GM21786 (cell line): ENCODE measurements at regions not wholly inside any gene's neighbourhood (a gene's known extent, or its start where the extent isn't known, plus 50 kb on each side); places are given as distances from the start of the nearest gene placed in this dataset.

Source experiments
- ATAC-seq: cut with Tn5 transposase; IDR thresholded peaks from one replicate; pipeline ENCODE4 v1.9.1; 2021; ENCODE audit not compliant: unreplicated experiment

DNA sequence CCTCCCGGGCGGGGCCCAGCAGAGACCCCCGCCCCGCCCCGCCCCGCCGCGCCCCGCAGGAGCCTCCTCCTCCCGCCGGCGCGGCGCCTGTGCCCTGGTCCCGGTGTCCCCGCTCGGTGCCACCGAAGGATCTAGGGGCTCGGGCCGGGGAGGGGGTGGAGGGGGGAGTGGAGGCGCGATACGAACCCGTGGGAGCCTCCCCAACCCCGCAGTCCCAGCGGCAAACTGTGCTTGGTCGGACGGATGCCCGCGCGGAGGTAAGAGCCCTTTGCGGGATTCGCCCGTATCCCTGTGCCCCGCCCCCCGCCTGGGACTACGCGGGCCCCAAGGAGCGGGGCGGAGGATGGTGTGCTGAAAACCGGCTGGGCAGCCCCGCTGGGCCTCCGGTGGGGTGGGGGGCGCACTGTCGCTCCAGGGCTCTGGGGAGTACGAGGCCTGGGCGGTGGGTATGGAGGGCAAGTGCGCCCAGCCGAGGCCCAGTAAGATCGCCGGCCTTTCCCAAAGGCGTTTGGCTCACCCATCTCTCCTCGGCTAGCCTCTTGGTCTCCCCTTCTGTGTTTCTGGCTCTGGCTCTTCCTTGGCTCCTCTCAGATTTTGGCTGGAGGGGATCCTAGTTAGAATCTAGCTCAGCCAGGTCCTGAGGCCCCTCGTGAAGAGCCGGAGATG lies 65.6 kb upstream of the POLG start:
- ATAC-seq, result peak; percentile 21

DNA sequence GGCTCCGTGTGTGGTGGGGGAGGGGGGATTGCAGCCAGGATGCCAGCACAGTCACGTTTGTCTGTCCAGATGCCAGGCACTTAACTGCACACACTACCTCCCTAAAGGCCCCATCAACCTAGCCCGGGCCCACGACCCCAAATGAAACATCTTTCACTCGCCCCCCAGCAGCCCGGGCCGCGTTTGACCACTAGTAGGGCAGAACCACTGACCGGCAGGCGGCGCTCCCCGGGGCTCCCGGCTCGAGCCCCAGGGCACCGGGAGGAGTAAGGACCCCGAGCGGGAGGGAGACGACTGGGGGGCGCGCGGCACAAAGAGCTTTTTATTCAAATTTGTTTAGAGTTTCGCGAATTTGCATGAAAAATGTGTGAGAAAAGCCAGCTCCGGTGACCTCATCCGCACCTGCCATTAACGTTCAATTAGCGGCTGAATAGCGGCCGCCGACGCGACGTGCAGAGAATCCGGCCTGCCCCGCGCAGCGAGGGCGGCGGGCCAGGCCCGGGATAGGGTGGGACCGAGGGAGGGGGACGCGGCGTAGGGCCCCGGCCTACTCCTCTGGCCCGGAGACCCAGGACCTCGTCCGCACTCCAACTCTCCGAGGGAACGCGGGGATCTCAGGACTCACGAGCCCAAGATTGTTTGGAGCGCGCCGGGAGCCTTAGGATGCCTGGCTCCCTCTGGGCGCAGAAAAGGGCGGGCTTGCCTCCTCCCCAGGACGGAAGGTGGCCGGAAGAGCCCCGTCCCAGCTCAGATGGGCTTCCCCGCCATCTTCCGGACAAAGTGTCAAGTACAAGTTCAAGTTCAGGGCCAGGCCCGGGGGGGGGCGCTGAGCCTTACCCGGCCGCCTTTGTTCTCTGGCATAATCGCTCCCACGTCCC lies 64.9 kb upstream of the POLG start:
- ATAC-seq, result peak; percentile 71

DNA sequence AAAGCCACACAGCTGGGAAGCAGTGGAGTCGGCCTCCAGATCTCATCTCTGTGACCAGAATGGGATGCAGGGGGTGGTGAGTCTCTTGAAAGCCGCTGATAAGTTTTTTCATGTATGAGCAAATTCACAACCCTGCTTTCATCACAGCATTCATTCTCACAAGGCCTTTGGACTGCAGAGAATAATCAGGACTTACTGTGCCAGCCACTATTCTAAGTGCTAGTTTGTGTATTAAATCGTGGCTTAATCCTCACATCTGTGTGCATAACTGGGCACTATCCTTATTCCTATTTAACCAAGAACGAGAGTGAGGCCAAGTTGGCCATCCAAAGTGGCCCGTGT lies 64.2 kb upstream of the POLG start:
- no peak for ATAC-seq

DNA sequence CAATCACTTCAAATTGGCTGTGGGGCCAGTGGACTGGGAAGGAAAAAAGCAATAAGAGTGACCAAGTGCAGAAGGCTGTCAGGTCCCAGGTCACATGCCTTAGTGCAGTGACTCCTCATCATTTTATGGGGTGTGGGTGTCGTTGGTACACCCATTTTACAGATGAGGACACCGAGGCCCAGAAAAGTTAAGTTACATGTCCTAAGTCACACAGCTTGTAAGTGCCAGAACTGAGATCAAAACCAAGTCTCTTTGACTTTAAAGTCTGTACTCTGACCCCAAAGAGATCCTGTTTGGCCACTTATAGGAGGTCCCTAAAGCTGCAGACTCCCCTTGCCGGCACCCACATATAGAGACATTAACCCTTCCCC lies 63.0 kb upstream of the POLG start:
- ATAC-seq, result no peak

DNA sequence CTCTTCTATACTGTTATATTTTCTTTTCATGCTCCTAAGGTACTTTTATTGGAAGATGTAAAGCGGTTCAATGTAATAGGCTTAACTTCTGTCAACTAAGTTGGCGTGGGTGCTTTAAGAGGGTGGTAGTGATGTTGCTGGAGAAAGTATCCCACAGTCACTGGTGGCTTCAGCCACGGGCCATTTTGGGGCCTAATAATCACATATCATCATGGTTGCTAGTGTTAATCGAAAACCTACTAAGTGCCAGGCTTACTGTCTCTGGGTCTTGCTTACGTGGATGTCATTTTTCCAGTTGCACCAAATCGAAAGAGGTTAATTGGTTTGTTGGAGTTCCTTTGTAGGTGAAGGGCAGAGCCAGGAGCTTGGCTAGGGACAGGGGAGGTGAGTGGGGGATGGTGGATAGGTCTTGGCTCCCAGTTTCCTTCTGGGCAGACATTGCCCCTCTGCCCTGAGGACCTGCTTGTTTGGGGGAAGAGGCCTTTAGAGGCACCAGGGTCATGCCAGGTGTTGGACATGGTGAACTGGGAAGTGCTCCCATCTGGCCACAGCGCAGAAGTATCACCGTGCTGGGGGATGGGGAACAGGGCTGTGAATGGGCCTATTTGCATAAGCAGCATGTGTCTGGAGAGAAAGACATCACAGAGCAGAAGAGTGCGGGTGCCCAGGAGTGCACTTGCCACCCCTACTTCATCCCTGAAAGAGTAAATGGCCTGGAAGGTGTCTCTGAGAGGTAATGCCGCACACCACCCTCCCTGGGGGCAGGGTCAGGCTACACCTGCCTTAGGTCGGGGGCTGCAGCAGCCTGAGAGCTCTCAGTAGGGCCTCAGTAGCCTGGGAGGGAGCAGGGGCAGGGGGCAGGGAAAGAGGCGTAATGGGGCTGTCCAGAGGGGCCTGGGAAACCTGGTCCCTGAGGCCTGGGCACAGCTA lies 62.4 kb upstream of the POLG start:
- ATAC-seq, result no peak

DNA sequence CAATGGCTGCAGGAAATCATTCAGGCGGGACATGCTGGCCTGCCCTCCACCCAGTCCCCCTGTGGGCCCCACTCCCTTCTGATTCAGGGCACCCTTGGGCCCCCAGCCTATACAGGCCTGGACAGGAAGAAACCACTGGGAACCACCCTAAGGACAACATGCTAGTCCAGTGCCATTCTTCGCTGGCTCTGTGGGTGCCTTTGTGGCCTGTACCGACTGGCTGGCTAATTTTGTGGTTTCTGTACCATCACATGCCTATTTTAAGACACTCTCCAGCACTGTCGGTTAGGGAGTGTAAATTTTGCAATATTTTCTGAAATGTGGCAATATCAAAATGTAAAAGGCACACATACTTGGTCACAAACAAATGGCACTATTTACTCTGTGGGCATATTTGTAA lies 61.4 kb upstream of the POLG start:
- ATAC-seq, result no peak

DNA sequence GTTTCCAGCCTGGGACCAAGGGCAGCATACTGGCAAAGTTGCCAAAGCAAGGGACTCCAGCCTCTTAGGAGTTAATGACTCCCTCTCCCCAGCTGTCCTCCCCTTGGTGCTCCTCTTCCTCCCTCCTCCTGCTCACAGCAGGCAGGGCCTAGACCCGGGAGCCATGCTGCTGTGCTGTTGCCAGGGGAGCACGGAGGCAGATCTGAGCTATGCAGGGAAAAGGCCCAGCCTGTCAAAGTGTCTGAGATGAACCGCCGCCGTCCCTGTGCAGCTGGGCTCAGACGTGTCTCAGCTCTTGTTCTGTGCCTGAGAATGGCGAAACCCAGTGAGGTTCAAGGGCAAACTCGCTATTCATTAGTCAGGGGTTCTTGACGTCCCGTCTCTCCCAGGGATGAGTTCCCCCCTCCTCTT lies 60.8 kb upstream of the POLG start:
- ATAC-seq, result no peak

DNA sequence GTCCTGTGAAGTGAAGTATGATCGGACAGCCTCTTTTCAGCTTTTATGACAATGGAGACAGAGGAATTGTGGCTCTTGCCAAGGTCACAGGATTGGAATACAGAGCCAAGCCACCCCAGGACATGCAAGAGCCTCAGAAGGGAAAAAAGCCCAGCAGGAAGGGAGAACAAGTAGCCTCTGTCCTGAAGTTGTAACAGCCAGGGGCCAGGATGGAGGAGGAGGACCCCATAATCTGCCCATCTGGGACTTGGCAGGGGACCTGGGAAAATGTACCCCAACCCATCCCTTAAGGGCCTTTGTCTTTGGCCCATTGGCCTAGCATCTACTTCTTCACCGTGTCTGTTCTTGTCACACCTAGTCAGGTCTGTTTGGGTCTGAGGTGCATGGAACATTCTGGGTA lies 60.4 kb upstream of the POLG start:
- no peak for ATAC-seq

DNA sequence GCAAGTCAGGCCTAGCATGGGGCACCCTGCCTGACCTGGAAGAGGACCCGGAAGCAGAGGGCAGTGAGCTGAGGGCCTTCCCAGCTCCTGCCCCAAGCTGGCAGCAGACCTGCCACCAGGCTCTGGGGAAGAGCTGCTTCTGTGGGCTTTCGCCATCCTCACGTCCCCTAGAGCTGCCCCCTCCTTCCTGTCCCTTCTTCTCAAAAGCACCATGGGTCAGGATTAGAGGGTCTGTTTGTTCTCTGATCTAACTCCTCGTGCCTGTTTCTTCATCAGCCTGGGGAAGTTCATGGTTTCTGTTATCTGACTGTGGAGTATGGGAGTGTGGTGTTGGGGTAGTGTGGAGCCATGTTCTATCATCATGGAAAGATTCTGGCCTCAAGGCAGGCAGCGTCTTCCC lies 58.4 kb upstream of the POLG start:
- no peak for ATAC-seq

DNA sequence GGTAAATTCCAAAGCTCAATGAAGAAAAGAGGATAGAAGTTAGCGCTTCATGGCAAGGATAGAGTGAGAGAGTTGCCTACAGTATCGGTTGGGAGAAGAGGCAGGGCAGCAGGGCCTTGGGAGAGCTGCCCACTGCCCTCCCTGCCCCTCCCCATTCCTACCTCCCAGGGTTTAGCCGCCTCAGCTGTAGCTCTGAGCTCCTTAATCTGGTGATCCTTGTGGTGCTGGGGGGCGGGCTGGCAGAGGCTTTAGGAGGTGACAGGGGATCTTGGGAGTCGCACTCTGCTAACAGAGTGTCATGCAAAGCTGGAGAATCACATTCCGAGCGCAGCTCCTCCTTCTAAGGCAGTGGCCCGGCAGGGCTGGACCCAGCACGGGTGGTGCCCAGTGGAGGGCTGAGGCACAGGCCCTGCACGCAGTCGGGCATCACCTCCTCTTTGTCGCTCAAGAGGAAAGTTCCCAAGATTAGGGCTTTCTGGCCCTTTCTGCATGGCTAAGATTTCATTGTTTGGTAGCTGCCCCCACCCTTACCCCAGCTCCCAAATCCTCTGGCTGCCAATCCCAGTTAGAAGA lies 57.1 kb upstream of the POLG start:
- ATAC-seq, result no peak

DNA sequence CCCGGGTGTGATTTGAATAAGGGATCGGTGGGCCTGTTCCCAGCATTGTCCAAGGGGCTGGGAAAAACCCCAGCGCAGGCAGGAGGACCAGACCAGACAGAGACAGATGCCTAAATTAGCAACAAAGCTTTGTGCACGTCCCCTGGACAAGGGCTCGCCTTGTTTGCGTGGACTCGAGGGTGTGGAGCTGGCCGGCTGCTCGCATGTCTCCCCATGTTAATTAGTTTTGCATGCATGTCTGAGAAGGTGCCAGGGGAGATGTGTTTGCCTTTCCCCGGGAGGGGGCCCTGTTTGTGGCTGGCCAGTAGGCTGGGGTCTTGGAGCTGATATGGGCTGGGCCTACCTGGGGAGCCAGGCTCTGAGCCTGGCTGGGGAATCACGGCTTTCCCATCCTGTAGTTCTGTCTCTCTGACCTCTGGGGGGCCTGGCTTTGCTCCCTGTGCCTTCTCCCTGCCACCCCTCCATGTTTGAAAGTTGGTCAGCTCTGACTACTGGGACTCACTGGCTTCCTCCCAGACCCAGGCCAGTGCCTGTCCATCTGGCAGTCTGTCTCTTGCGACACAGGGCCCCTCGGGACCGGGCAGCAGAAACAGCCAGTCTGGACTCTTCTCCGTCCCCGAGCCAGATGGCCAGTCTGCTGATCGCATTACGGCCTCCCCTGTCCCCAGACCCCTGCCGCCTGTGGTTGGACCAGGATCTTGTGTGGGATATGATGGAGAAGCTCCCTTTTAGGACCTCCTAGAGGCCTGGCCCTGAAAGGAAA lies 55.4 kb upstream of the POLG start:
- no peak for ATAC-seq

DNA sequence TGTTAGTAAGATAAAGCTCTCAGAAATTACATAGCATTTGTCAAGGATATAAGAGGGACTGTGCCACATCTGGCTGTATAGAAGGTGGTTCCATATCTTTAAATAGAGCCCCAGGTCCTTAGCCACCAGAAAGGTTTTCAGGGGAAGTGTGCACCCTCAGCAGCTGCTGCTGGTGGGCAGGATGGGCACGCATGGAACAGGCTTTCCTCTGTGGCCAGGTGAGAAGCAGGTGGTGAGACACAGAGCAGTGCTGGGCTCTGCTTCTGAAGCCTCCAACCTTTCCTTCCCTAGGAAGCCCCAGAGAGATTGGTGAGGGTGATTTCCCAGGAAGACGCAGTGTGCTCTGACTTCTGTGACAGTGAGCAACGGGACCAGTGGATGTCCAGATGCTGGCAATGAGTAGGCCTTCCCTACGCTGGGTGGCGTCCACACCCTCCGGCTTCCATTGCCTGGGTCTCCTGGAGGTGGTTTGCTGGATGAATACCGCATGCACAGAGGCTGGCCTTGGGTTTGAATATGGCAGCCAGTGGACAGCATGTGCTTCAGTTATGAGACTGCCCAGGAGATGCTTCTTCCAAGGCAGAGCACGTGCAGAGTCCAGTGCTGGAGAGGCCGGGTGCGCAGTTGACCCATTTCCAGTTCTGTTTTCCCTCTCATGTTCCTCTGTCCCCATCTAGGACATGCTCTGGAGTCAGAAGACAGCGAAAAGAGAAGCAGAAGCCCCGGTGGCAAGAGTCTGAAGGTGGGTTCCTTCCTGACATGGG lies 52.7 kb upstream of the POLG start:
- no peak for ATAC-seq

DNA sequence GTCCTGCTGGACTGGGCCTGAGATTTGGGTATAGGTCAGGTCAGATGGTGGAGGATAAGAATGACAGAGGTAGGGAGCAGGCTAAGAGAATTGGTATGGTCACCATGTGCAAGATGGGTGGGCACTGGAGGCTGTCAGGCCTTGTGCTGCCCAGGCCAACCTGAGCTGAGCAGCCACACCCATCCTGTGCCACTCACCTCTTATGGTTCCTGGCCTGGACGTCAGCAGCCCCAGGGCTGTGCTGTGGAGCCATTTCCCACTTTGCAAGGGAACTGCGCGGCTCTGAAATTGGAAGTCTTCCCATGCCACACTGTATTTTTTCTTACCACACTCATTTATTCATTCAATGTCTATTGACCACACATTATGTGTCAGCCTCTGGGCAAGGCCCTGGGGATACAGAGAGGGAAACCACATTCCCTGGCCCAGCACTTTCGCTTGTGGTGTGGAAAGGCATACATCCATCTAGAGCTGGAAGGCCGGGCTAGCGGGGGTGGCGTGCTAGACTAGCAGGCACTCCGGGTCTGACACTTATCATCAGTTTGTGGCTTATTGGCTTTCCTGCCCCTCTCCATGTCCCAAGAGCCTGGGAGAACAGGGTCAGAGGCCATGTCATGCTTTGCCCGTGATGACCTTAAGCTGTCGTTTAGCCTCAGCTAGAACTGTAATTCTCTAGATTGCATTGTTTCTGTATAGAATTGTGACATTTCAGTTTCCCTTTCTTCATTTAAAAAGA lies 51.1 kb upstream of the POLG start:
- ATAC-seq, result no peak
